GM23338 (cell line): ENCODE measurements at regions not wholly inside any gene's neighbourhood (a gene's known extent, or its start where the extent isn't known, plus 50 kb on each side); places are given as distances from the start of the nearest gene placed in this dataset.

ENCODE experiments used
- ATAC-seq: fragments of 200-7000 bp; cut with Tn5 transposase; 3 replicates; pipeline ENCODE4 v1.9.1; 2020
- DNase-seq: peaks from one replicate; pipeline ENCODE4 v3.0.0-alpha.2; 2015; ENCODE audit warnings: low spot score
- H2AFZ ChIP-seq: fragments of 200-600 bp; sonication (generic); 2 replicates; pipeline ENCODE4 v1.8.0; 2016; ENCODE audit warnings: antibody characterized with exemption, mild to moderate bottlenecking, moderate library complexity
- H3F3A ChIP-seq: fragments of 200-600 bp; sonication (generic); replicated peaks from 2 replicates; pipeline ENCODE4 v1.8.0; 2017; ENCODE audit warnings: antibody characterized with exemption, mixed run types, low read depth
- H3K27ac ChIP-seq: fragments of 200-600 bp; sonication (generic); 2 replicates; pipeline ENCODE4 v1.6.1; 2016; ENCODE audit warnings: low read depth
- H3K27me3 ChIP-seq: fragments of 200-600 bp; sonication (generic); 2 replicates; pipeline ENCODE4 v1.8.0; 2016; ENCODE audit warnings: mild to moderate bottlenecking, mixed run types, moderate library complexity; ENCODE audit not compliant: insufficient read depth
- H3K36me3 ChIP-seq: fragments of 200-600 bp; sonication (generic); 2 replicates; pipeline ENCODE4 v1.8.0; 2016; ENCODE audit warnings: mild to moderate bottlenecking; ENCODE audit not compliant: insufficient read depth
- H3K4me1 ChIP-seq: fragments of 200-600 bp; sonication (generic); 2 replicates; pipeline ENCODE4 v1.8.0; 2016; ENCODE audit warnings: mild to moderate bottlenecking, moderate library complexity; ENCODE audit not compliant: insufficient read depth
- H3K4me2 ChIP-seq: fragments of 200-600 bp; sonication (generic); 2 replicates; pipeline ENCODE4 v1.7.1; 2017; ENCODE audit warnings: mixed run types
- H3K4me3 ChIP-seq: fragments of 200-600 bp; sonication (generic); 2 replicates; pipeline ENCODE4 v1.6.1; 2016; ENCODE audit warnings: mixed run types
- H3K79me2 ChIP-seq: fragments of 200-600 bp; sonication (generic); replicated peaks from 2 replicates; pipeline ENCODE4 v1.8.0; 2017; ENCODE audit warnings: mild to moderate bottlenecking; ENCODE audit not compliant: insufficient read depth
- H3K9me2 ChIP-seq: fragments of 200-600 bp; sonication (generic); 2 replicates; pipeline ENCODE4 v1.8.0; 2017; ENCODE audit not compliant: insufficient read depth
- H4K20me1 ChIP-seq: fragments of 200-600 bp; sonication (generic); replicated peaks from 2 replicates; pipeline ENCODE4 v1.8.0; 2017; ENCODE audit warnings: mild to moderate bottlenecking; ENCODE audit not compliant: insufficient read depth
- H3K27ac Mint-ChIP-seq: 2 replicates; pipeline ENCODE4 v1.8.0; 2020; ENCODE audit warnings: inconsistent platforms, mild to moderate bottlenecking, moderate library complexity, mixed read lengths
- H3K27me3 Mint-ChIP-seq: 3 replicates; pipeline ENCODE4 v1.8.0; 2022; ENCODE audit warnings: low read depth, mild to moderate bottlenecking, moderate library complexity, mixed read lengths, inconsistent platforms; ENCODE audit not compliant: insufficient read depth, poor library complexity
- H3K36me3 Mint-ChIP-seq: 3 replicates; pipeline ENCODE4 v1.8.0; 2021; ENCODE audit warnings: low read depth, mild to moderate bottlenecking, inconsistent platforms, moderate library complexity, mixed read lengths
- H3K4me1 Mint-ChIP-seq: 3 replicates; pipeline ENCODE4 v1.8.0; 2020; ENCODE audit warnings: mild to moderate bottlenecking, inconsistent platforms, mixed read lengths
- H3K4me3 Mint-ChIP-seq: 3 replicates; pipeline ENCODE4 v1.8.0; 2021; ENCODE audit warnings: moderate library complexity, mild to moderate bottlenecking, inconsistent platforms, mixed read lengths
- H3K9me3 Mint-ChIP-seq: 3 replicates; pipeline ENCODE4 v1.8.0; 2020; ENCODE audit warnings: moderate library complexity, mild to moderate bottlenecking, inconsistent platforms, mixed read lengths
- CREB1 ChIP-seq: fragments of 250-450 bp; sonication (Bioruptor Pico); IDR thresholded peaks from 2 replicates; pipeline ENCODE4 v1.5.0; 2020; ENCODE audit warnings: low read depth, mild to moderate bottlenecking, moderate library complexity
- ETS1 ChIP-seq: IDR thresholded peaks from 2 replicates; pipeline ENCODE4 v1.6.1; 2016; ENCODE audit warnings: antibody characterized with exemption
- EZH2 ChIP-seq: fragments of 200-600 bp; sonication (generic); IDR thresholded peaks from one replicate; pipeline ENCODE4 v1.8.0; 2017; ENCODE audit warnings: antibody characterized with exemption, mild to moderate bottlenecking, low read depth; ENCODE audit not compliant: unreplicated experiment
- EZH2phosphoT487 ChIP-seq: fragments of 200-600 bp; sonication (generic); IDR thresholded peaks from one replicate; pipeline ENCODE4 v1.8.1; 2018; ENCODE audit warnings: antibody characterized with exemption; ENCODE audit not compliant: unreplicated experiment
- JUNB ChIP-seq: IDR thresholded peaks from one replicate; pipeline ENCODE4 v1.6.1; 2016; ENCODE audit warnings: antibody characterized with exemption; ENCODE audit not compliant: unreplicated experiment
- NANOG ChIP-seq: IDR thresholded peaks from 2 replicates; pipeline ENCODE4 v1.6.1; 2016; ENCODE audit warnings: antibody characterized with exemption, borderline replicate concordance
- POLR2AphosphoS5 ChIP-seq: IDR thresholded peaks from 2 replicates; pipeline ENCODE4 v1.6.1; 2016; ENCODE audit warnings: antibody characterized with exemption, low read depth
- STAT1 ChIP-seq: IDR thresholded peaks from one replicate; pipeline ENCODE4 v1.6.1; 2016; ENCODE audit warnings: antibody characterized with exemption; ENCODE audit not compliant: unreplicated experiment
- ZNF114 ChIP-seq: fragments of 250-450 bp; sonication (Bioruptor Pico); IDR thresholded peaks from 2 replicates; pipeline ENCODE4 v1.5.0; 2020; ENCODE audit warnings: mild to moderate bottlenecking, moderate library complexity
- ZNF331 ChIP-seq: fragments of 250-450 bp; sonication (Bioruptor Pico); IDR thresholded peaks from 2 replicates; pipeline ENCODE4 v1.5.0; 2020; ENCODE audit warnings: low read depth, mild to moderate bottlenecking, moderate library complexity
- TF ChIP-seq, protein P1 (sequence below): IDR thresholded peaks from one replicate; pipeline ENCODE4 v1.6.1; 2018; ENCODE audit warnings: antibody characterized with exemption; ENCODE audit not compliant: unreplicated experiment
- TF ChIP-seq, protein P2 (sequence below): fragments of 250-450 bp; sonication (Bioruptor Pico); IDR thresholded peaks from 2 replicates; pipeline ENCODE4 v1.5.0; 2020; ENCODE audit warnings: mild to moderate bottlenecking, moderate library complexity
- TF ChIP-seq, protein P3 (sequence below), 2 experiments: fragments of 200-600 bp in 1 of 2; sonication (generic) in 1 of 2; conservative IDR thresholded peaks; 2 replicates each; pipeline versions ENCODE4 v1.5.1 to v1.6.1; 2016 to 2017; ENCODE audit warnings: antibody characterized with exemption in 2 of 2, low read depth in 2 of 2, mild to moderate bottlenecking in 2 of 2, moderate library complexity in 1 of 2

DNA sequence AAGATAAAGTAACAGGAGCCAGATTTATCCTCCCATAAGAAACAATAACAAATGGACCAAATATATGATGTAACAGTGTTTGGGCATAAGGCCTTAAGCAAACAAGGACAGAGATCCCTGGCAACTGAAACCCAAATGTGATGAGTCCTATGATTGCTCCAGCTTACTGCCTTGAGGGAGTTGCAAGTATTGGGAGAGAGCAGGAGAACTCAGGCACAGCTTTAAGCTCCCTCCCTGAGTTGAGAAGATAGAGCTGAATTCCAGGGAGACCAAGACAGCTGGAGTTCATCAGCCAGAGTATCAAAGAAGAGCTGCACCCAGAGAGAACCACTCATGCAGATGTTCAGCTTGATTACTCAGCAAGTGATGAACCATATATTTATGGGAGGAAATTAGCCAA, 814.5 kb upstream of the RAB6C start:
- Mint-ChIP-seq H3K9me3 (peaks cover 2% of the 10 kb centered on the region; the same call in 1 of the 3 replicates), H3K4me1 (peaks cover 4% of the 10 kb centered on the region; the same call in 2 of the 3 replicates), H3K4me3 (no peak overlapping the region), H3K27ac (no peak overlapping the region), H3K36me3 (no peaks in the 10 kb centered on the region), H3K27me3 (no peaks in the 10 kb centered on the region)
- no peaks in the 10 kb centered on the region for H4K20me1 ChIP-seq
- no peak overlapping the region for H3K4me3 ChIP-seq
- no peak overlapping the region for H3K4me2 ChIP-seq
- no peak overlapping the region for H3K27ac ChIP-seq
- TF ChIP-seq EZH2phosphoT487 (no peak), EZH2 (no peak), ZNF114 (no peak), NANOG (no peak), ETS1 (no peak), ZNF331 (CRISPR knock-in tag) (no peak), POLR2AphosphoS5 (no peak), CREB1 (CRISPR knock-in tag) (no peak), JUNB (no peak), STAT1 (no peak)
- TF ChIP-seq, protein P1, sequence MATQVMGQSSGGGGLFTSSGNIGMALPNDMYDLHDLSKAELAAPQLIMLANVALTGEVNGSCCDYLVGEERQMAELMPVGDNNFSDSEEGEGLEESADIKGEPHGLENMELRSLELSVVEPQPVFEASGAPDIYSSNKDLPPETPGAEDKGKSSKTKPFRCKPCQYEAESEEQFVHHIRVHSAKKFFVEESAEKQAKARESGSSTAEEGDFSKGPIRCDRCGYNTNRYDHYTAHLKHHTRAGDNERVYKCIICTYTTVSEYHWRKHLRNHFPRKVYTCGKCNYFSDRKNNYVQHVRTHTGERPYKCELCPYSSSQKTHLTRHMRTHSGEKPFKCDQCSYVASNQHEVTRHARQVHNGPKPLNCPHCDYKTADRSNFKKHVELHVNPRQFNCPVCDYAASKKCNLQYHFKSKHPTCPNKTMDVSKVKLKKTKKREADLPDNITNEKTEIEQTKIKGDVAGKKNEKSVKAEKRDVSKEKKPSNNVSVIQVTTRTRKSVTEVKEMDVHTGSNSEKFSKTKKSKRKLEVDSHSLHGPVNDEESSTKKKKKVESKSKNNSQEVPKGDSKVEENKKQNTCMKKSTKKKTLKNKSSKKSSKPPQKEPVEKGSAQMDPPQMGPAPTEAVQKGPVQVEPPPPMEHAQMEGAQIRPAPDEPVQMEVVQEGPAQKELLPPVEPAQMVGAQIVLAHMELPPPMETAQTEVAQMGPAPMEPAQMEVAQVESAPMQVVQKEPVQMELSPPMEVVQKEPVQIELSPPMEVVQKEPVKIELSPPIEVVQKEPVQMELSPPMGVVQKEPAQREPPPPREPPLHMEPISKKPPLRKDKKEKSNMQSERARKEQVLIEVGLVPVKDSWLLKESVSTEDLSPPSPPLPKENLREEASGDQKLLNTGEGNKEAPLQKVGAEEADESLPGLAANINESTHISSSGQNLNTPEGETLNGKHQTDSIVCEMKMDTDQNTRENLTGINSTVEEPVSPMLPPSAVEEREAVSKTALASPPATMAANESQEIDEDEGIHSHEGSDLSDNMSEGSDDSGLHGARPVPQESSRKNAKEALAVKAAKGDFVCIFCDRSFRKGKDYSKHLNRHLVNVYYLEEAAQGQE, result no peak
- TF ChIP-seq, protein P2, sequence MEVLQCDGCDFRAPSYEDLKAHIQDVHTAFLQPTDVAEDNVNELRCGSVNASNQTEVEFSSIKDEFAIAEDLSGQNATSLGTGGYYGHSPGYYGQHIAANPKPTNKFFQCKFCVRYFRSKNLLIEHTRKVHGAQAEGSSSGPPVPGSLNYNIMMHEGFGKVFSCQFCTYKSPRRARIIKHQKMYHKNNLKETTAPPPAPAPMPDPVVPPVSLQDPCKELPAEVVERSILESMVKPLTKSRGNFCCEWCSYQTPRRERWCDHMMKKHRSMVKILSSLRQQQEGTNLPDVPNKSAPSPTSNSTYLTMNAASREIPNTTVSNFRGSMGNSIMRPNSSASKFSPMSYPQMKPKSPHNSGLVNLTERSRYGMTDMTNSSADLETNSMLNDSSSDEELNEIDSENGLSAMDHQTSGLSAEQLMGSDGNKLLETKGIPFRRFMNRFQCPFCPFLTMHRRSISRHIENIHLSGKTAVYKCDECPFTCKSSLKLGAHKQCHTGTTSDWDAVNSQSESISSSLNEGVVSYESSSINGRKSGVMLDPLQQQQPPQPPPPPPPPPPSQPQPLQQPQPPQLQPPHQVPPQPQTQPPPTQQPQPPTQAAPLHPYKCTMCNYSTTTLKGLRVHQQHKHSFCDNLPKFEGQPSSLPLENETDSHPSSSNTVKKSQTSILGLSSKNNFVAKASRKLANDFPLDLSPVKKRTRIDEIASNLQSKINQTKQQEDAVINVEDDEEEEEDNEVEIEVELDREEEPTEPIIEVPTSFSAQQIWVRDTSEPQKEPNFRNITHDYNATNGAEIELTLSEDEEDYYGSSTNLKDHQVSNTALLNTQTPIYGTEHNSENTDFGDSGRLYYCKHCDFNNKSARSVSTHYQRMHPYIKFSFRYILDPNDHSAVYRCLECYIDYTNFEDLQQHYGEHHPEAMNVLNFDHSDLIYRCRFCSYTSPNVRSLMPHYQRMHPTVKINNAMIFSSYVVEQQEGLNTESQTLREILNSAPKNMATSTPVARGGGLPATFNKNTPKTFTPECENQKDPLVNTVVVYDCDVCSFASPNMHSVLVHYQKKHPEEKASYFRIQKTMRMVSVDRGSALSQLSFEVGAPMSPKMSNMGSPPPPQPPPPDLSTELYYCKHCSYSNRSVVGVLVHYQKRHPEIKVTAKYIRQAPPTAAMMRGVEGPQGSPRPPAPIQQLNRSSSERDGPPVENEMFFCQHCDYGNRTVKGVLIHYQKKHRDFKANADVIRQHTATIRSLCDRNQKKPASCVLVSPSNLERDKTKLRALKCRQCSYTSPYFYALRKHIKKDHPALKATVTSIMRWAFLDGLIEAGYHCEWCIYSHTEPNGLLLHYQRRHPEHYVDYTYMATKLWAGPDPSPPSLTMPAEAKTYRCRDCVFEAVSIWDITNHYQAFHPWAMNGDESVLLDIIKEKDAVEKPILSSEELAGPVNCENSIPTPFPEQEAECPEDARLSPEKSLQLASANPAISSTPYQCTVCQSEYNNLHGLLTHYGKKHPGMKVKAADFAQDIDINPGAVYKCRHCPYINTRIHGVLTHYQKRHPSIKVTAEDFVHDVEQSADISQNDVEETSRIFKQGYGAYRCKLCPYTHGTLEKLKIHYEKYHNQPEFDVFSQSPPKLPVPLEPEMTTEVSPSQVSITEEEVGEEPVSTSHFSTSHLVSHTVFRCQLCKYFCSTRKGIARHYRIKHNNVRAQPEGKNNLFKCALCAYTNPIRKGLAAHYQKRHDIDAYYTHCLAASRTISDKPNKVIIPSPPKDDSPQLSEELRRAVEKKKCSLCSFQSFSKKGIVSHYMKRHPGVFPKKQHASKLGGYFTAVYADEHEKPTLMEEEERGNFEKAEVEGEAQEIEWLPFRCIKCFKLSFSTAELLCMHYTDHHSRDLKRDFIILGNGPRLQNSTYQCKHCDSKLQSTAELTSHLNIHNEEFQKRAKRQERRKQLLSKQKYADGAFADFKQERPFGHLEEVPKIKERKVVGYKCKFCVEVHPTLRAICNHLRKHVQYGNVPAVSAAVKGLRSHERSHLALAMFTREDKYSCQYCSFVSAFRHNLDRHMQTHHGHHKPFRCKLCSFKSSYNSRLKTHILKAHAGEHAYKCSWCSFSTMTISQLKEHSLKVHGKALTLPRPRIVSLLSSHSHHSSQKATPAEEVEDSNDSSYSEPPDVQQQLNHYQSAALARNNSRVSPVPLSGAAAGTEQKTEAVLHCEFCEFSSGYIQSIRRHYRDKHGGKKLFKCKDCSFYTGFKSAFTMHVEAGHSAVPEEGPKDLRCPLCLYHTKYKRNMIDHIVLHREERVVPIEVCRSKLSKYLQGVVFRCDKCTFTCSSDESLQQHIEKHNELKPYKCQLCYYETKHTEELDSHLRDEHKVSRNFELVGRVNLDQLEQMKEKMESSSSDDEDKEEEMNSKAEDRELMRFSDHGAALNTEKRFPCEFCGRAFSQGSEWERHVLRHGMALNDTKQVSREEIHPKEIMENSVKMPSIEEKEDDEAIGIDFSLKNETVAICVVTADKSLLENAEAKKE (CRISPR knock-in tag), result no peak
- TF ChIP-seq, protein P3, sequence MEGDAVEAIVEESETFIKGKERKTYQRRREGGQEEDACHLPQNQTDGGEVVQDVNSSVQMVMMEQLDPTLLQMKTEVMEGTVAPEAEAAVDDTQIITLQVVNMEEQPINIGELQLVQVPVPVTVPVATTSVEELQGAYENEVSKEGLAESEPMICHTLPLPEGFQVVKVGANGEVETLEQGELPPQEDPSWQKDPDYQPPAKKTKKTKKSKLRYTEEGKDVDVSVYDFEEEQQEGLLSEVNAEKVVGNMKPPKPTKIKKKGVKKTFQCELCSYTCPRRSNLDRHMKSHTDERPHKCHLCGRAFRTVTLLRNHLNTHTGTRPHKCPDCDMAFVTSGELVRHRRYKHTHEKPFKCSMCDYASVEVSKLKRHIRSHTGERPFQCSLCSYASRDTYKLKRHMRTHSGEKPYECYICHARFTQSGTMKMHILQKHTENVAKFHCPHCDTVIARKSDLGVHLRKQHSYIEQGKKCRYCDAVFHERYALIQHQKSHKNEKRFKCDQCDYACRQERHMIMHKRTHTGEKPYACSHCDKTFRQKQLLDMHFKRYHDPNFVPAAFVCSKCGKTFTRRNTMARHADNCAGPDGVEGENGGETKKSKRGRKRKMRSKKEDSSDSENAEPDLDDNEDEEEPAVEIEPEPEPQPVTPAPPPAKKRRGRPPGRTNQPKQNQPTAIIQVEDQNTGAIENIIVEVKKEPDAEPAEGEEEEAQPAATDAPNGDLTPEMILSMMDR (conservative IDR thresholded peaks at IDR 0.05; ENCODE audit: low read depth in 2 of 2), result no peak
- H3K36me3 ChIP-seq, result no peaks in the 10 kb centered on the region
- no peaks in the 10 kb centered on the region for H3K79me2 ChIP-seq
- ATAC-seq, result no peak
- no peak overlapping the region for H2AFZ ChIP-seq
- no peaks in the 10 kb centered on the region for H3F3A ChIP-seq
- no peaks in the 10 kb centered on the region for H3K9me2 ChIP-seq
- DNase-seq, result no peak
- H3K4me1 ChIP-seq, result no peaks in the 10 kb centered on the region
- no peaks in the 10 kb centered on the region for H3K27me3 ChIP-seq
